RWPE2 (cell line): ENCODE measurements at regions not wholly inside any gene's neighbourhood (a gene's known extent, or its start where the extent isn't known, plus 50 kb on each side); places are given as distances from the start of the nearest gene placed in this dataset.
"Not testable (repeated sequence)": the region's sequence is repeated elsewhere in the genome, so short reads cannot be mapped to it uniquely, and the experiment has no call there.

Experiments
- ATAC-seq: fragments of 200-7000 bp; cut with Tn5 transposase; 3 replicates; pipeline ENCODE4 v1.9.1; 2021; ENCODE audit warnings: low read depth
- DNase-seq: peaks from one replicate; pipeline ENCODE4 v3.0.0-alpha.2; 2020; ENCODE audit warnings: low spot score
- H3K27ac ChIP-seq: fragments of 450-650 bp; 2 replicates; pipeline ENCODE4 v1.5.1; 2017; ENCODE audit warnings: mild to moderate bottlenecking; ENCODE audit not compliant: poor library complexity, severe bottlenecking
- H3K27me3 ChIP-seq: fragments of 250-450 bp; sonication (Bioruptor Pico); 2 replicates; pipeline ENCODE4 v1.5.1; 2021; ENCODE audit warnings: mild to moderate bottlenecking, moderate library complexity; ENCODE audit not compliant: insufficient read depth, poor library complexity, severe bottlenecking
- H3K36me3 ChIP-seq: fragments of 250-450 bp; sonication (Bioruptor Pico); 2 replicates; pipeline ENCODE4 v1.5.1; 2020; ENCODE audit warnings: low read depth, mild to moderate bottlenecking, moderate library complexity
- H3K4me1 ChIP-seq: fragments of 250-450 bp; sonication (Bioruptor Pico); 2 replicates; pipeline ENCODE4 v1.5.1; 2021; ENCODE audit warnings: mild to moderate bottlenecking, moderate library complexity; ENCODE audit not compliant: insufficient read depth, poor library complexity, severe bottlenecking
- H3K4me3 ChIP-seq: fragments of 250-450 bp; sonication (Bioruptor Pico); 2 replicates; pipeline ENCODE4 v1.5.1; 2021; ENCODE audit warnings: mild to moderate bottlenecking, moderate library complexity; ENCODE audit not compliant: severe bottlenecking
- H3K9me3 ChIP-seq: fragments of 250-450 bp; sonication (Bioruptor Pico); 2 replicates; pipeline ENCODE4 v1.5.1; 2021; ENCODE audit warnings: mild to moderate bottlenecking, moderate library complexity; ENCODE audit not compliant: severe bottlenecking
- CTCF ChIP-seq: fragments of 450-650 bp; IDR thresholded peaks from one replicate; pipeline ENCODE4 v1.5.1; 2017; ENCODE audit warnings: mild to moderate bottlenecking, moderate library complexity; ENCODE audit not compliant: poor library complexity, severe bottlenecking

DNA sequence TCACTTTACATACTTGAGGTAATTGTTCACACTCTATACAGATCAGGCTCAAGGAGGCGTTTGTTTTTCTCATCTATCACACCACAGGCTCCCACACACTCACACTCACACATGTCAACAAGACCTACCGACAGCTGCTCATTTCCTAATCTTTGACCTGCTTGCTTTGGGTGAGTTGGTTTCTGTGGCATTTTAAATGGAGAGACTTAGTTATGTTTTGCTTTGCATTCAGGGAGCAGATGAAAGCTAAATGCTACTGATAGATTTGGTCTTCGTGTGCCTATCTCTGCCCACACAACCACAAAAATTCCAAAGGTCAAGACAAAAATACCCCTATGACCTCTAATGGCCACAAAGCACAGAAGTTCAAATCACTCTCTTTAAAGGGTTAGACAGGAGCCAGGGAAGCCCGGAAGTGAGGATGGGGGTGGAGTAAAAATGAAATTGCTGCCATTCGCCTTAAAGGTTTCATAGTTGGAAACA, 203.5 kb upstream of the G2E3 start:
- H3K27ac ChIP-seq: no peak overlapping the region
- no peak for TF ChIP-seq CTCF
- no peak overlapping the region for H3K4me3 ChIP-seq
- ATAC-seq: no peak
- H3K4me1 ChIP-seq: no peaks in the 10 kb centered on the region
- no peak for DNase-seq
- H3K9me3 ChIP-seq: no peaks in the 10 kb centered on the region
- peaks cover 6% of the 10 kb centered on the region for H3K27me3 ChIP-seq
- H3K36me3 ChIP-seq: no peaks in the 10 kb centered on the region

- DNase-seq (no peak), ATAC-seq (no peak)
- no peak overlapping the region for H3K27ac ChIP-seq
- no peaks in the 10 kb centered on the region for H3K27me3 ChIP-seq
- H3K36me3 ChIP-seq: no peaks in the 10 kb centered on the region
- H3K9me3 ChIP-seq: no peaks in the 10 kb centered on the region
- no peak for TF ChIP-seq CTCF
- H3K4me3 ChIP-seq: no peak overlapping the region
- H3K4me1 ChIP-seq: no peaks in the 10 kb centered on the region
These were observed 202.3 kb upstream of the G2E3 start for GRCh38 chr14:30356438-30357202.

- no peak overlapping the region for H3K4me3 ChIP-seq
- DNase-seq (no peak), ATAC-seq (no peak)
- no peak overlapping the region for H3K27ac ChIP-seq
- H3K4me1 ChIP-seq: no peaks in the 10 kb centered on the region
- H3K9me3 ChIP-seq: no peaks in the 10 kb centered on the region
- no peaks in the 10 kb centered on the region for H3K36me3 ChIP-seq
- TF ChIP-seq CTCF: no peak
- H3K27me3 ChIP-seq: no peaks in the 10 kb centered on the region
These were observed 201.2 kb upstream of the G2E3 start for GRCh38 chr14:30357791-30358190.

DNA sequence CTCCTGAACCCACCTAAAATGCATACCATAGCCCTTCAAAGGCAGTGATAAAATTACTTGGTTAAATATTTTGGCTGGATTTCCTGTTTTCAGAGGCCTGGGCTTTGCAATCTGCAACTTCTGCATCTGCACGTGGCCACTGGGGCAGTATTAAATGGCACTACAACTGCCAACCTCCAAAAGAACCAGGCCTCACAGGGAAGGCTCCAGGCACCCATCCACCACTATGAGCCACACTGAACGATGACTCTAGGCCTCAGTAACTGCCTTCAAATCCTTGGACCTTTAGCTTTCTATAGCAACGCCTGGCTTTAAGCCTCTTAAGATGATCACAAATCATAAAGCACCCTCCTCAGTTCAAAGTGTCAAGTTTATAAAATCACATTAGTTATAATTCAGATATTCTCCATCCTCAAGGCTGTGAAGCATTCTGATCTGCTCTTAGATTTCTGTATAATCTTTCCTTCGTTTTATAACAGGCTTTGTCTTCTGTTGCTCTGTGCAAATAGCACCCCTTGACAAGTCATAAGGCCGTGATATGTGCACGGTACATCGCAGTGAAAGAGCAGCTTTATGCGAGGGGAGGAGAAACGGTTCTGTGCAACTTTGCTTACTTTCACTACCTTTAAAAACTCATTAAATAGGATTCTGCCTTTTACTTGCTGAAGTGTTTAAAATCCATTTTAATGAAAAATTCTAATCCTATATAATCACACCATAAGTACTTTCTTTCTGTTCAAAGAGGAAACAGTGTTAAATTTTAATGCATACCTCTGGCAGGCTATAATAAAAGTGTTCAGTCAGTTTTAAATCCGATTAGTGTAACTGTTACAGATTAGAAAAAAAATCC, 196.4 kb upstream of the G2E3 start:
- no peaks in the 10 kb centered on the region for H3K9me3 ChIP-seq
- H3K27me3 ChIP-seq: no peaks in the 10 kb centered on the region
- ATAC-seq (no peak), DNase-seq (no peak)
- no peak overlapping the region for H3K27ac ChIP-seq
- no peaks in the 10 kb centered on the region for H3K4me1 ChIP-seq
- no peak overlapping the region for H3K4me3 ChIP-seq
- TF ChIP-seq CTCF: no peak
- H3K36me3 ChIP-seq: no peaks in the 10 kb centered on the region

GRCh38 chr14:30363219-30363880, 195.6 kb upstream of the G2E3 start:
- H3K4me3 ChIP-seq: not testable (repeated sequence)

More at GRCh38 chr14:30363219-30363880, 195.6 kb upstream of the G2E3 start:
- not testable (repeated sequence) for H3K9me3 ChIP-seq, H3K27me3 ChIP-seq, H3K4me1 ChIP-seq, H3K36me3 ChIP-seq, ATAC-seq, DNase-seq, H3K27ac ChIP-seq
